GM11168 (cell line): ENCODE measurements at regions not wholly inside any gene's neighbourhood (a gene's known extent, or its start where the extent isn't known, plus 50 kb on each side); places are given as distances from the start of the nearest gene placed in this dataset.
"Not testable (repeated sequence)": the region's sequence is repeated elsewhere in the genome, so short reads cannot be mapped to it uniquely, and the experiment has no call there.

Experiments
- in situ Hi-C: fragments of 300-500 bp; cut with MboI; formaldehyde crosslinking; loops from one replicate; pipeline ENCODE4 v1.12.0; 2022; ENCODE audit warnings: low sequenced_read_pairs; ENCODE audit not compliant: unreplicated experiment

DNA sequence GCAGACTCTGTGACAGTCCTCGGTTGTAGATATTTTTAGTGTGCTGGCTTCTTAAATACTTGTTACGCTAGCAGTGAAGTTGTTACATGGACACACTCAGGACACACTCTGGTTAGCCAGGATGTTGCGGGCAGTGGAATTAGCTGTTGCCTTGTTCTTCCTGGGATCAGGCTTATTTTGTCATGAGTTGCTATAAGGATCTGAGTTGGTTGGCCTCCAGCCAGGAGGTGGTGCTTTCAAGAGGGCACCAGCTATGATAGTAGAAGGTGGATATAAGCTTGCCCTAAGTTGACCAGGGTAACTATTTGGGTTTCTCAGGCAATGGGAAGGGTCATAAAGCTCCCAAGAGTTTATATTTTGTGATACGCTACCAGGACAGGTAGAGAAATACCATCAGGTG, 150.1 kb upstream of the C1GALT1 start:
- in situ Hi-C loops = no loop called here

DNA sequence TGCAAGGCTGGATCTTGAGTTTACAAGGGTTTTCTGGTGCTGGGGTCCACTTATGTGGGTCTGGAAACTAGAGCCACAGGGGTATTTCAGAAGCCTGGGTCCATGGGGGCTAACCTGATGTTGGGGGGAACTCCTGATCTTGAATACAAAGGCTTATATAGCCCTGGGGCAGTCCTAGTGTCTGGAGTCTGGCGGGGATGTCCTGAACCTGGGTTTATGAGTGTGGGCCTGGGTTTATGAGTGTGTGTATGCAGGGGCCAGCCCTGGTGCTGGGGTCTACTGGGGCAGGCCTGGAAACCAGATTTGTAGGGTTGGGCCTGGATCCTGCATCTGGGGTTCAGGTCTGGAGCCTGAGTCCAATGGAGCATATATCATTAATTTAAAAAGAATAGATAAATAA, 146.5 kb upstream of the C1GALT1 start:
- in situ Hi-C loops = no loop called here

GRCh38 chr7:7042286-7042893, 140.0 kb upstream of the C1GALT1 start:
- in situ Hi-C loops = not testable (repeated sequence)

DNA sequence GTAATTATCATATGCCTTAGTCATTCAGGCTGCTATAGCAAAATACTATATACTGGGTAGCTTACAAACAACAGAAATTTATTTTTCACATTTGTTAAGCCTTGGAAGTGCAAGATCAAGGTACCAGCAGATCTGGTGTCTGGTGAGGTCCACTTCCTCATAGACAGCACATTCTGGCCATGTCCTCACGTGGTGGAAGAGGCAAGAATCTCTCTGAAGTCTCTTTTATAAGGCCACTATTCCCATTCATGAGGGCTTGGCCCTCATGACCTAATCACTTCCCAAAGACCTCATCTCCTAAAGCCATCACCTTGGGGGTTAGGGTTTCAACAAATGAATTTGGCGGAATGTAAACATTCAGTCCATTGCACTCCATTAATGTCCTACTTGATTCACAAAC, 137.5 kb upstream of the C1GALT1 start:
- in situ Hi-C loops = no loop called here

GRCh38 chr7:7048213-7048612, 134.1 kb upstream of the C1GALT1 start:
- in situ Hi-C loops = no loop called here

DNA sequence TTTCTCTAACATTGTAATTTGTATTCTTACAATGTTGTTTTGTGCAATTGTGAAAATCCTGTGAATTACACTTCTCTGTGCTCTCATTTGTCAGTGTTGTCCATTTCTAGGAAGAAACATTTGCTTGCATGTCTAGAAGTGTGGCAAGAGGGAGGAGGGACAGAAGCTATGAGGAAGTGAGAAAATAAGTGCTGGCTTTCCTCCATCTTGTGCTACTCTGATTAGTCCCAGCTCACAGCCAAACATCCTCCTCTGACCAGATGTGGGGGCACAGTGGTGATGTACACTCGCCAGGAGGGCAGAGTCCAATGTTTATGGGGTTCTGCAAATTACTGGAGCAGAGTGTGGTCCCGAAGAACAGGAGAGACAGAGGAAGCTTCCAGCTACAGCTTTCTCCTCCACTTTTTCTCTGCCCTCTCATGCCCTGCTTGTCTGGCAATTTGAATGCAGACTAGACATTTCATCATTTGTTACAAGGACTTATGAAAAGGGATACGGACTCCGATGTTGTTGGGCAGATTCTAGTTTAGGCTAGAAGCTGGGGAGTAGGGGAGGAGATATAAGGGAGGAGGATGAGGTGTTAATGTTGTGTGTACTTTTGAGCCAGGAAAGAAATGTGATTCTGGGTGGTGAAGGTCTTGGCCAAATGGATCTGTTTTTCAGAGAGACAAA, 131.0 kb upstream of the C1GALT1 start:
- in situ Hi-C loops = no loop called here

DNA sequence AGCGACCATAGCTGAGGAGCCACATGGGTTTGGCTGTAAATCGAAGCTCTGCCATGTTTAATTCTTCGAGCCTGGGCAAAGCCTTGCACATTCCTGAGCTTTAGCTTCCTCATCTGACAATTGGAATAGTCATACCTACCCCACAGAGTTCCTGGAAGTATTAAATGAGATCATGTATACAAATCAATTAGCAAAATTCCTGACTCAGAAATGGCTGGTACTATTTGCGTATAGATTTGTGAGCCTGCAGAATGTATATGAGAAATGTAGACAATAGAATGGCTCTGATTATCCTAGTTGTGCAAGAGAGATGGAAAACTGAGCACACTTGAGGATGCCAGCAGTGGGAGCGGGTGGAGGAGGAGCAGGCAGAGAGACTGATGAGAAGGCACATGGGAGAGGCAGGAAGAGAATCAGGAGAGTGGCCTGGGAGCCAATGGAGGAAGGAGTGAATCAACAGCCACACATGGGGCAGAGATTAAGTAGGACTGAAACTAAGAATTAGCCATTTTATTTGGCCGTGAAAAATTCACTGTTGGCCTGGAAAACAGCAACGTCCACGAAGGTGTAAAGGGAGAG, 128.0 kb upstream of the C1GALT1 start:
- in situ Hi-C loops = no loop called here

DNA sequence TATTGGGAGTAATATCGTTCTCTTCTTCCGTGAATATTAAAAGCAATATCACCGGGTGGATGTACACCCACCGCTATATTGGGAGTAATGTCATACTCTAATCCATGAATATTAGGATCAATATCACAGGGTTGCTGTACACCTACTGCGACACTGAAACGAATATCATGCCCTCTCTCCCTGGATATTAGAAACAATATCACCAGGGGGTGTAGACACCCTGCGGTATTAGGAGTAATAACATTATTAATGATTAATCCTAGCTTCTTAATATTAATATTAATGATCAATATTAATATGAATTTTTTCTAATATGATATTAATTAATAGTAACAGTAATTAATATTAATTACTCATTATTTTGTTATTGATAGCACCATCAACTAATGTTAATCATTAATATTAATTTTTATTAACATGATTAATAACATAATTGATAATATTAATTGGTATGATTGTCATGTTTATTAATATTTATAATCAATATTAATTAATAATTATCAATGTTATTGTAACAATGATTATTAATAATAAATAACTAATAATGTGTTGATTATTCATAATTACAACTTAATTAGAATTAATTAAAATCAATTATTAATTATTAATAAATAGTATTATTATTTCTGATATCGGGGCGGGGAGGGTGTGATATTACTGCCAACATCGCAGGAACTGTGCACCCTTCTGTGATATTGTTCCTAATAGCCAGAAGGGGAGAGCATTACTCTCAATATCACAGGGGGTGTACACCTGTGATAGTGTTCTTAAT, 121.3 kb upstream of the C1GALT1 start:
- in situ Hi-C loops = no loop called here

GRCh38 chr7:7077945-7078344, 104.4 kb upstream of the C1GALT1 start:
- in situ Hi-C loops = no loop called here

- in situ Hi-C loops = no loop called here
These were observed 101.5 kb upstream of the C1GALT1 start for GRCh38 chr7:7080802-7081201.

DNA sequence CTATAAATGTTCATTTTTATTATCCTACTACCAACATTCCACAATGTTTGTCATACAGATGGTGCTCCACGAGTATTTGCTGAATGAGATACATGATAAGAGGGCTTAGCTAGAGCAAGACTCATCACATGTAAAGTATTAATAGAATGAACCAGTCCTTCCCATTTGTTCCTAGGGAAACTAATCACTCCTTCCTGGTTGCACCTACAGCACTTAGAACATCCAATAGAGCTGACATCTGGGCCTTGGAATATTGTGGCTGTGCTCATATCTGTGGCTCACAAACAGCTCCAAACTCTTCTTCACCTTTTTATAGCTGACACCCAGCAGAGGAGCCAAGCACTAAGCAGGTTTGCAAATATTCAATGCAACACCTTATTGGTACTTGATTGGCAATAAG, 91.9 kb upstream of the C1GALT1 start:
- in situ Hi-C loops = no loop called here

- in situ Hi-C loops = no loop called here
These were observed 84.0 kb upstream of the C1GALT1 start for GRCh38 chr7:7098280-7098818.

DNA sequence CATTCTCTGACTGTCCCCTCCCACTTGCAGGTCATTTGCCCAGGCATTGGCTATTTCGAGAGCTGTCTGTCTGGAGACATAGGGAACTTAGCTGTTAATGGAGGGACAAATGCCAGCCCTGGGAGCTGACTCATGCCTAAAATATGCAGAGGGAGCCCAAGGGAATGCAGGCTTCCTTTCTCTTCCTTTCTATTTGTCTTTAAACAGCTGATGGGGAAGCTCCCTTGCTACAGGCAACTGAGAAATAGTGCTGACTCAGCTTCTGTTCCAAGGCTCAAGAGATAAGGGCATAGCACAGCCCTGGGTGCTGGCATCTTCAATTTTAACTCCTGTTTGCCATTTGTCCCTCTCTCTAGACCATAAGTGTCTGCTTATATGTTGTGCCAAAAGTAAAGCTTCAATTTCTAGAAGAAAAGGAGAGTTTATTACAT, 82.7 kb upstream of the C1GALT1 start:
- in situ Hi-C loops = loop anchor here (5.0 to 25.0 kb wide), 2 partner anchors 438 to 1113 kb away; partner anchors contain the start of gene COL28A1

GRCh38 chr7:7100432-7100849, 81.9 kb upstream of the C1GALT1 start:
- in situ Hi-C loops = loop anchor here (5.0 to 25.0 kb wide), 2 partner anchors 437 to 1112 kb away; partner anchors contain the start of gene COL28A1

- in situ Hi-C loops = loop anchor here (5.0 to 25.0 kb wide), 2 partner anchors 434 to 1109 kb away; partner anchors contain the start of gene COL28A1
These were observed 79.4 kb upstream of the C1GALT1 start for GRCh38 chr7:7102906-7103305.

DNA sequence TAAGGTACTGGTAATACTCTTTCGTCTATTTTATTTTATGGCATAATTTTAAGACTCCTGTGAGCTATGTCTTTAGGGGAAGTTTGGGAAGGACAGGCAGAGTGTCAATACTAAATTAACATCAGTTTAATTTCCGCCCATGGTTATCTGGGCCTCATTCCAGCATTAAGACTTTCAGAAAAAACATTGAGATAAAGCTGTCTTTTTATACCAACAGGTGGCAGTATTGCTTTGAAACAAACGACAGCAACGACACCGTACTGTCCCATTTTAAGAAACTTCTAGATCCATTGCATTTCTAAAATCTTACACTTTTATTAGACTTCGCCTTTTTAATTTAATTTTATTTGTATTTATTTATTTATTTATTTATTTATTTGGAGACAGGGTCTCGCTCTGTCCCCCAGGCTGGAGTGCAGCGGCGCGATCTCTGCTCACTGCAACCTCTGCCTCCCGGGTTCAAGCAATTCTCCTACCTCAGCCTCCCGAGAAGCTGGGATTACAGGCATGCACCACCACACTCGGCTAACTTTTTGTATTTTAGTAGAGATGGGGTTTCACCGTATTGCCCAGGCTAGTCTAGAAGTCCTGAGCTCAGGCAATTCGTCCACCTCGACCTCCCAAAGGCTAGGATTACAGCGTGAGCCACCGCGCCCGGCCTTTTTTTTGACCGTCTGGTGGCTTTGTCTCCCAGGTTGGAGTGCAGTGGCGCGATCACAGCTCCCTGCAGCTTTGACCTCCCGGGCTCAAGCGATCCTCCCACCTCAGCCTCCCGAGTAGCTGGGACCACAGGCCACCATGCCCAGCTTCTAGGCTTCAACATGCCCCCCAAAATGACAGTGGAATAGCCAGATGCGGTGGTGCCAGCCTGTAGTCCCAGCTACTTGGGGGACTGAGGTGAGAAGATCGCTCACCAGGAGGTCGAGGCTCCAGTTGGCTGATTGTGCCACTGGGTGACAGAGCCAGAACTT, 78.7 kb upstream of the C1GALT1 start:
- in situ Hi-C loops = loop anchor here (5.0 to 25.0 kb wide), 2 partner anchors 434 to 1109 kb away; partner anchors contain the start of gene COL28A1

- in situ Hi-C loops = loop anchor here (5.0 to 25.0 kb wide), 2 partner anchors 433 to 1108 kb away; partner anchors contain the start of gene COL28A1
These were observed 78.0 kb upstream of the C1GALT1 start for GRCh38 chr7:7104314-7104698.

DNA sequence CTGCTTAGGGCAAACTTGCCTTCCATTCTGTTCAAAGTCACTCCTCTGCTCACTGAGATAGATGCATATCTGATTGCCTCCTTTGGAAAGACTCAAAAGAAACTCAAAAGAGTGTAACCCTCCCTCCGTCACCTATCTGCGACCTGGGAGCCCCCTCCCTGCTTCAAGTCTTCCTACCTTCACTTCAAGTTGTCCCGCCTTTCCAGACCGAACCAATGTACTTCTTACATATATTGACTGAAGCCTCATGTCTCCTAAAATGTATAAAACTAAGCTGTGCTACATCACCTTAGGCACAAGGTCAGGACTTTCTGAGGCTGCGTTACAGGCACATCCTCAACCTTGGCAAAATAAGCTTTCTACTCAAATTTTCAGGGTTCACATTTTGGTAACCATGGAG, 77.4 kb upstream of the C1GALT1 start:
- in situ Hi-C loops = loop anchor here (5.0 to 25.0 kb wide), 2 partner anchors 432 to 1107 kb away; partner anchors contain the start of gene COL28A1
